Panc1 (cell line): ENCODE measurements at regions not wholly inside any gene's neighbourhood (a gene's known extent, or its start where the extent isn't known, plus 50 kb on each side); places are given as distances from the start of the nearest gene placed in this dataset.

Experiments used
- ATAC-seq: fragments of 200-7000 bp; cut with Tn5 transposase; 2 replicates; pipeline ENCODE4 v1.9.1; 2020; ENCODE audit warnings: mild to moderate bottlenecking, moderate library complexity
- BruUV-seq: library from RNA; stranded (reverse); fragments of 400-500 nt; replicated peaks from 2 replicates; lab custom pipeline; 2021; lab: Mats Ljungman, UMichigan
- CTCF ChIA-PET: fragments of 300-600 bp; sonication (Branson Sonifier 250); formaldehyde crosslinking; loops from one replicate; lab custom pipeline; 2022; ENCODE audit warnings: antibody characterized with exemption; lab: Charles Lee
- POLR2A ChIA-PET: fragments of 300-600 bp; sonication (Branson Sonifier 250); formaldehyde crosslinking; loops from one replicate; lab custom pipeline; 2022; ENCODE audit warnings: antibody characterized with exemption; lab: Charles Lee
- DNase-seq: peaks from one replicate; pipeline ENCODE4 v3.0.0-alpha.2; 2010; ENCODE audit warnings: low read depth, low spot score
- H3K27ac ChIP-seq: 2 replicates; pipeline ENCODE4 v1.5.1; 2011; ENCODE audit warnings: mild to moderate bottlenecking, low read length, inconsistent platforms
- H3K27me3 ChIP-seq: fragments of 200-500 bp; sonication (Bioruptor generic); 2 replicates; pipeline ENCODE4 v1.6.0; 2014; ENCODE audit warnings: low read length, inconsistent platforms; ENCODE audit not compliant: control insufficient read depth, insufficient read depth
- H3K36me3 ChIP-seq: fragments of 200-500 bp; sonication (Bioruptor generic); 2 replicates; pipeline ENCODE4 v1.5.1; 2014; ENCODE audit warnings: inconsistent platforms, mild to moderate bottlenecking, low read length, moderate library complexity; ENCODE audit not compliant: control insufficient read depth, insufficient read depth
- H3K4me1 ChIP-seq: 2 replicates; pipeline ENCODE4 v1.5.1; 2011; ENCODE audit warnings: inconsistent platforms, mild to moderate bottlenecking, low read length, moderate library complexity; ENCODE audit not compliant: control insufficient read depth, insufficient read depth
- H3K4me3 ChIP-seq, 2 experiments: 2 replicates each; pipeline ENCODE4 v1.5.1; 2011 to 2012; ENCODE audit warnings: low read depth in 2 of 2, low read length in 2 of 2, mild to moderate bottlenecking in 2 of 2, inconsistent platforms in 1 of 2, moderate library complexity in 1 of 2
- H3K9me3 ChIP-seq: fragments of 200-500 bp; sonication (Bioruptor generic); 2 replicates; pipeline ENCODE4 v1.5.1; 2014; ENCODE audit warnings: low read depth, mild to moderate bottlenecking, inconsistent platforms, low read length, moderate library complexity; ENCODE audit not compliant: control insufficient read depth, insufficient read depth
- CTCF ChIP-seq: fragments of 450-650 bp; IDR thresholded peaks from 2 replicates; pipeline ENCODE4 v1.5.1; 2017; ENCODE audit warnings: mild to moderate bottlenecking
- POLR2AphosphoS5 ChIP-seq: IDR thresholded peaks from 2 replicates; pipeline ENCODE4 v1.6.1; 2012; ENCODE audit warnings: mild to moderate bottlenecking, low read depth, low read length, moderate library complexity
- REST ChIP-seq, 2 experiments: IDR thresholded peaks; 2 replicates each; pipeline ENCODE4 v1.6.1; 2011 to 2012; ENCODE audit warnings: low read depth in 2 of 2, control low read depth in 1 of 2, low read length in 1 of 2, mild to moderate bottlenecking in 1 of 2, moderate library complexity in 1 of 2; ENCODE audit not compliant: insufficient read depth in 1 of 2
- SIN3A ChIP-seq: IDR thresholded peaks from 2 replicates; pipeline ENCODE4 v1.6.1; 2012; ENCODE audit warnings: low read depth, mild to moderate bottlenecking, low read length, moderate library complexity, borderline replicate concordance; ENCODE audit not compliant: insufficient read depth
- TCF7L2 ChIP-seq: IDR thresholded peaks from 2 replicates; pipeline ENCODE4 v1.6.1; 2011; ENCODE audit warnings: mild to moderate bottlenecking, low read depth, low read length, inconsistent platforms
- in situ Hi-C: cut with HindIII; loops from 2 replicates; pipeline ENCODE4 v1.10.0; 2016; ENCODE audit warnings: low sequenced_read_pairs, low pct_unique_long_range_greater_than_20kb
- intact Hi-C: fragments of 100-400 bp; cut with micrococcal nuclease; formaldehyde crosslinking; loops from one replicate; pipeline ENCODE4 v1.10.0; 2022; ENCODE audit not compliant: unreplicated experiment

GRCh38 chr18:77380695-77381094 lies 131.0 kb downstream of the GALR1 start:
- H3K4me1 ChIP-seq, result no peaks in the 10 kb centered on the region
- no TSS peak for BruUV-seq
- ChIA-PET POLR2A (no interaction called here), CTCF (no interaction called here)
- no peak for TF ChIP-seq REST (IDR thresholded peaks at IDR 0.05; ENCODE audit: insufficient read depth in 1 of 2, low read depth in 2 of 2, low read length in 1 of 2)
- TF ChIP-seq POLR2AphosphoS5, result no peak
- no peak for TF ChIP-seq TCF7L2
- TF ChIP-seq CTCF, result no peak
- TF ChIP-seq SIN3A, result no peak
- no peak overlapping the region for H3K4me3 ChIP-seq
- in situ Hi-C loops (no loop called here), intact Hi-C loops (no loop called here)
- ATAC-seq (no peak), DNase-seq (no peak)
- no peaks in the 10 kb centered on the region for H3K9me3 ChIP-seq
- H3K27me3 ChIP-seq, result peaks cover 20% of the 10 kb centered on the region
- no peak overlapping the region for H3K27ac ChIP-seq
- no peaks in the 10 kb centered on the region for H3K36me3 ChIP-seq

GRCh38 chr18:77392321-77392720 lies 142.7 kb downstream of the GALR1 start:
- TF ChIP-seq TCF7L2 (no peak), SIN3A (no peak), CTCF (no peak), REST (IDR thresholded peaks at IDR 0.05; ENCODE audit: insufficient read depth in 1 of 2, low read depth in 2 of 2, low read length in 1 of 2) (no peak), POLR2AphosphoS5 (no peak)
- ChIA-PET CTCF (no interaction called here), POLR2A (no interaction called here)
- no TSS peak for BruUV-seq
- Histone ChIP-seq H3K36me3 (no peaks in the 10 kb centered on the region), H3K4me3 (no peak overlapping the region), H3K27me3 (peaks cover 9% of the 10 kb centered on the region), H3K27ac (no peak overlapping the region), H3K9me3 (peaks cover 8% of the 10 kb centered on the region; the same call in 1 of the 2 replicates), H3K4me1 (no peaks in the 10 kb centered on the region)
- ATAC-seq, result no peak
- intact Hi-C loops (no loop called here), in situ Hi-C loops (no loop called here)
- no peak for DNase-seq
